ENCODE measurements at regions not wholly inside any gene's neighbourhood (a gene's known extent, or its start where the extent isn't known, plus 50 kb on each side); places are given as distances from the start of the nearest gene placed in this dataset.

- DNase-seq, result no peak
Observed at GRCh38 chr17:74146196-74146595, 57.3 kb upstream of the RPL38 start.

GRCh38 chr17:74147056-74147835, 56.2 kb upstream of the RPL38 start:
- DNase-seq, result no peak

DNA sequence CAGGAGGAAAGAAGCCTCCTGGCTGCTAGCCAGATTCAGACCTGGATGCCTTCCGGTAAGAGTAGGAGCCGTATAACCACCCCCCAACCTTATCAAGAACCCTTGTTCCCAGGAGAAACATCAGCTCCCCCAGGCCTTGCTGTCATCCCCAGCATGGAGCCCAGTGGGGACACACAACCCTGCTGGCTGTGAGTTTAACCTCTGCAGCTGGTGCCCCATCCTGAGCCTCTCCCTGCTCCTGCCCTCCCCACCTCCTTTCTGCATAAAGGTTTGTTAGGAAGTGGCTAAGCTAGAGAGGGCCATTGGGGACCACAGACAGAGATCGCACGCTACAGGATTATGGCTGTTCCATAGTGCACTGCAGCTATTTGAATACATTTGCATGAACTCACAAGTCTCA, 55.5 kb upstream of the RPL38 start:
- no peak for DNase-seq

DNA sequence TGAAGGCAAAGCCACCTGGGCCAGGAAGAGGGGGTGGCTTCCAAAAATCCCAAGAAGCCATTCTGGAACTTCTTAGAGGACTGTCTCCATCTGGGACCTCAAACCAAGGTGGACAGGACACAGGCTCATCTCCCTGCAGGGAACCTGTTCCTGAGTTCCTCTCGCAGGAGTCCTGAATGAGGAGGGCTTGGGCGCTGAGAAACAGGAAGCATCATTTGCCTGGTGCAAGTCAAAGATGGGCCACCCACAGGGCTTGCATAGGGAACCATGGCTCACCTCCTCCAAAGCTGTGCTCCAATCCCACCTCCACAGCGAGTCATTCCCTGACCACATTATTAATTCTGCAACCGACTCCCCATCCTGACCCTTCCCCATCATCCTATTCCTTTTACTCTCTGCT, 55.0 kb upstream of the RPL38 start:
- no peak for DNase-seq

DNA sequence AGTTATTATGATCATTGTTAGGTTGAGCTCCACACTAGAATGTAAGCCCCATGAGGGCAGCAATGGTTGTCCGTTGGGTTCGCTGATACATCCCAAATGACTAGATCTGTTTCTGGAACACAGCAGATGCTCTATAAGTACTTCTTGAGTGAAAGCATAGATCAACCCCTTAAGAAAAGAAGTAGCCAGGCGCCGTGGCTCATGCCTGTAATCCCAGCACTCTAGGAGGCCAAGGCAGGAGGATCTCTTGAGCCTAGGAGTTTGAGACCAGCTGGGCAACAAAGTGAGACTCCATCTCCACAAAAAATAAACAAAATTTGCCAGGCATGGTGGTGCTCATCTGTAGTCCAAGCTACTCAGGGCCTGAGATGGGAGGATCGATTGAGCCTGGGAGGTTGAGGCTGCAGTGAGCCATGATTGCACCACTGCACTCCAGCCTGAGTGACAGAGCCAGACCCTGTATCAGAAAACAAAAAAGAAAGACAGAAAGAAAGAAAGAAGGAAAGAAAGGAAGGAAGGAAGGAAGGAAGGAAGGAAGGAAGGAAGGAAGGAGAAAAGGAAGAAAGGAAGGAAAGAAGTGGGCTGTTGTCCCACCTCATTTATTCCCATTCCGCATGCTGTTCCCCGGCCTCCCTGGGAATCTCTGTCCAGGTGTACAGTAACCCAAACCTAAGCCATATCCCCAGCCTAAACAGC, 54.4 kb upstream of the RPL38 start:
- DNase-seq, result no peak

DNA sequence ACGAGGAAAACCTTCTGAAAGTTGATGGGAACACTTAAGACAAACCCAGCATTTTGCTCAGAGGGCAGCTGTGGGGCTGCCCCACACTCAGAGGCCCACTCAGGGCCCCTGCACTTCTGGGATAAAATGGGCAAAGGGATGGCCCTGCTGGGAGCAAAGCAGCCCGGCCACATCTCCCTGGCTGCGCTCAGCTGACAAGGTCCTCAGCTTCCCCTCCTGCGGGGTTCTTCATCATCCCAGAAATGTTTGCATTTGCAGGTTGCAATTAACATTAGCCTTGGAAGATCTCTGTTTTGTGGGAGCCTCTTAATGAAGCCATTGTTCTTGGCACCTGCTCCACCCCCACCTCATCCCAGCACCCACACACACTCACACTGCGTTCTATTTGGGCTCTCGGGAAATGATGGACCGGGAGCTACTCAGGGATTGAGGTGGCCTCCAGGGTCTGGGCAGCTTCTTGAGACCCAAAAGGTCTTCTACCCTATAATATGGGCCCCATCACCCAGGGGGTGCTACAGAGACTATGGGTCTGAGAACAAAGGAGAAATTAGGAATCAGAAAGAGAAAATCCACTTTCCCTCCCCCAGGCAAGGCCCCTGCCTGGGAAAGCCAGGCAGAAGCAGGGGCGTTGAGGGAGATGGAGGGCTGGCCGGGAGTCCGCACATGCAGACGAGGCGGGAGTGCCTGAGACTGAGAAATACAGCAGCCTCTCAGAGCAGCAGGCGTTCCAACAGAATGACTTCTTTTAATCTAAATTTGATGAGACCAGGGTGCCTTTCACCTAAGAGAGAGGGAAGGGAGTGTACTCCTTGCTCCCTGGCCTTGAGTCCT, 53.7 kb upstream of the RPL38 start:
- DNase-seq, result no peak

- no peak for DNase-seq
Observed at GRCh38 chr17:74150428-74151025, 53.0 kb upstream of the RPL38 start.

- DNase-seq, result no peak
Observed at GRCh38 chr17:74151551-74152315, 51.7 kb upstream of the RPL38 start.

DNA sequence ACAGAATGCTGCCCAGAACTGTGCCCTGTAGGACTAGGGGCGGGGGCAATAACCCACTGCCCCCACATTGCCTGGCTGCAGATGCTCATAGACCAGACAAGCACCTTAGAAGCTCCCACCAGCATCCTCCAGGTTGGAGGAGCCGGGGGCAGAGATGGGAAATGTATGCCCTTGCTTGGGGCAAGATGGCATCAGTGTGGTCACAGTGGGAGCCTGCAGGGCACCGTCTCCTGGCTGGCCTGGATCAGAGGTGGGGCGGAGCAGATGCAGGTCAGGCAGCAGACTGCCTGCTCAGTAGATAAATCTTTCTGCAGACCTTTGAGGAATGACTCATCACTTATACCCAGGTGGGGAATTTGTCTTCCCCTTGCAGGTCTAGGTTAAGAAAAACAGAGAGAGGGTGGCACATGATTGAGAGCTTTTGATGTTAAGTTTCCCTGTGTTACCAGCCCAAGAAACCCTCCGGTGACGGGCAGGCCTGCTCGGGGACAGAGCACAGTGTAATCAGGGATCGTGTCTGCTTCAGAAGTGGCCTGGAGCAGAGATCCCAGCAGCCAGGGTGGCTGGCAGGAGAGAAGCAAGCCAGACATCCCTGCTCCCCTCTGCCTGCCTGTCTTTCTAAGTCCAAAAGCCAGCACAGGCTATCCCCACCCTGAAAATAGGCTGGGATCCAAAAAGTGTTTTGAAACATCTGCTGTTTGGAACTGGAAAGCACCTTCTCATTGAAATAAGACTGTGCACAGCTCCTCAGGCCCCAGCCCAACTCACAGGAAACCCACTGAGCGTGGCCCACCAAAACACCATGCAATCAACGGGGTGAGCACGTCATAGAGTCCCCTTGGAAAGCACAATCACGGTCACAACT, 50.7 kb upstream of the RPL38 start:
- DNase-seq, result no peak

DNA sequence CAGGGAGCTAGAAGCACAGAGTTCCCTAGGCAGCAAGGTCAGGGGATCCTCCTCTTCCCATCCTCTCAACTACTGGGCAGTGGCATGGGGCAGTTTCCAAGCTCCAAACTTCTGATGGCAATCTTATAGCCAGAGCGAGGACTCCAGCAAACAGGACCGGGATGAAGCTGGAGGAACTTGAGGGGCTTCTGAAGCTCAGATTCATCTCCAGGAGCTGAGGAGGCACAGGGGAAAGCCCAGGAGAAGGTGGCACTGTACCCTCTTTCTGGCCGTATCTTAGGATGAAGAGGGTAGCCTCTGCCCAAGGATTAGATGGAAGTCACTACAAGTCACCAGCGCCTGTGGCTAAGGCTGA, 50.0 kb upstream of the RPL38 start:
- DNase-seq, result no peak
